Skeletal muscle cell (primary cell): ENCODE measurements at regions not wholly inside any gene's neighbourhood (a gene's known extent, or its start where the extent isn't known, plus 50 kb on each side); places are given as distances from the start of the nearest gene placed in this dataset.
"Not testable (repeated sequence)": the region's sequence is repeated elsewhere in the genome, so short reads cannot be mapped to it uniquely, and the experiment has no call there.

Experiments
- DNase-seq: peaks from one replicate; pipeline ENCODE4 v3.0.0-alpha.2; 2010; ENCODE audit warnings: low read depth
- H3K4me3 ChIP-seq: 2 replicates; pipeline ENCODE4 v1.5.1; 2011; ENCODE audit warnings: low read depth, mild to moderate bottlenecking, control low read depth, low read length, moderate library complexity

DNA sequence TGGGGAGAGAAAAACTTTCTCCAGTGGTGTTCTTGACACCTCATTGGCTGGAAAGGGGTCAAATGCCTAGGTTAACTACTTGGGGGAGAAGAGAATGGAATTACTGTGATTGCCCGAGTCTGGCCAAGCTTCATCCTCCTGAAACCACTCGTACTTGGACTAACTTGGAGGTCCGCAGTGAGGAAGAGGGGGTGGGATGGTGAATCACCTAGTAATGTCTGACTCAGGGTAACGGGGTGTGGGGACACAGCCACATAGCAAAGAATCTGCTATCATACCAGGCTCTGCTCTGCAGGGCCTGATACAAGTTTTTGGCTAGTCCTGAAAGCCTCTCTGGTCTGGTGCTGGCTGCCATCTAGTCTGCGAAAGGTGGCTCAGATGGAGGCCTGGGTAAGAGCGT, 190.9 kb downstream of the RPS24 start:
- peak; percentile 44 for DNase-seq
- H3K4me3 ChIP-seq: no peak overlapping the region

DNA sequence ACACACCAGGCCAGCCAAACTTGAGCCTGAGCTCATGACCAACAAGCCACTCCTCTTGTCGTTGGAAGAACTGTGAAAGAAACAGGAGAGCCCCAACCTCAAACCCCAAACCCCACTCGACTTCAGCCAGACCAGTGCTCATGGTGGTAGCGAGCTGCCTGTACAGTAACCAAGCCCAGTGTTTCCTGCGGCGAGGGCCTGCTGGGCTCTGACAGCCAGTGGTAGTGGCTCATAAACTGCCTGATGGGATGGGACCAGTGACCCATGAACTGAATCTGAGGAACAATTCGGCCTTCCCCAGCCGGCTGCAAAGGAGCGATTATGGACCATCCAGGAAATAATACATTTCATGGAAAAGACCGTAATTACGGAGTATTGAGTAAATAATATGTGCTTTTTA, 191.9 kb downstream of the RPS24 start:
- DNase-seq: no peak
- H3K4me3 ChIP-seq: no peak overlapping the region

DNA sequence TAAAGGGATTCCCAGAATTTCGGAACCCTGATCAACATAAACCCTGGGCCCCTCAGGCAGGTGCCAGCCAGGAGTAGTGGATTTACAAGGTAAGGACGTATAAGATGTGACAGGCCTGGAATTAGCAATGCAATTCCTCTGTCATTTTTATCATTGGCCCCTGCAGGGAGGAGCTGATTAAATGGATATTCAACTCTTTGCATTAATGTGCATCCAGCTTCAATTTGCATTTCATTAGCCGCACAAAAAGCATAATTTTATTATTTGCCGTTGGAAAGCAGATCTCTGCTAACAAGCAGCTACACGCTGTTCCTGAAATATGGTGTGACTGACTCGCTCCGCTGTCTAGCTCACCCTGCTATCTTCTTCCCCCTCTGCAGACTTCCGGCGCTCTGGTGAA, 195.8 kb downstream of the RPS24 start:
- H3K4me3 ChIP-seq: no peak overlapping the region
- DNase-seq: no peak

DNA sequence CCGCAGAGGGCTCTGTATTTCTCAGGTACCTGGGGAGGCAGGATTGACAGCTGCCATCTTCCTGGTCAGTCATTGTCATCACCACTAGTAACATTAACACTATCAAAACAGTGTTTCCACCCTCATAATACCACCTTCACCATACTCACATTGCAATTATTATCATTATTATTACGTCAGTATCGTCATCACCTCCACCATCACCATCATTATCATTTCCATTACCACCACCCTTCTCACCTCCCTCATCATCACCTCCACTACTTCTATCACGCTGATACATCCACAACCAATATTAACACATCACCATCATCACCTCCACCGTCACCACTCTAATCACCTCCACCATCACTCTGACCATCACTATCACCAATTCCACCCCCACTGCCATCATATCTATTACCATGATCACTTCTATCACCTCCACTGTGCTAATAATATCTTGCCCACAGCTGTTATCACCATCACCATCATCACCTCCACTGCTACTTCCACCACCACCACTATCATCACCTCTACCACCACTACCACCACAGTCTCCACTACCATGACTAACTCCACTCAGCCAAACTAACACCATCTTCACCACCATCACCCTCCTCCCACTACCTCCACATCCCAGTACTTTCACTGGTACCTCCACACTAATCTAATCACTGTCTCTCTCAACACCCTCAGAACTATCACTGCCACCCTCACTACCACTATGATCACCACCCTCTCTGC, 196.4 kb downstream of the RPS24 start:
- DNase-seq: no peak
- H3K4me3 ChIP-seq: no peak overlapping the region

DNA sequence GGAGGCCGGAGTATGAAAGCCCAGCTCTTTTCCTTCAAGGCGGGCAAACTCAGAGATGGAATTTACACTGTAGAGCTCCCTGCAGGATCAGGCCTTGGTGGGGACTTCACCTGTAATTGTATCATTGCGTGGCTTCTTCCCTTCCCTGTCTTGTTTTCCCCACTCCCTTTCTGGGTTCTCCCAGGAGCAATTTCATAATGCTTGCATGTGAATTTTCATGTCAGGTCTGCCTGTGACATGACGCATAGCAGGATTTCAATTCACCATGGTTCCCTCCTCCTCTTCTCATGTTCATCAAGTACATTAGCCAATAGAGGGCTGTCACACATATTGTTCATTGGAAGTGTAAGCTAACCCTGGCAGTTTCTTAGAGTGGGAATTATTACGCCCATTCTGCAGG, 197.7 kb downstream of the RPS24 start:
- H3K4me3 ChIP-seq: no peak overlapping the region
- DNase-seq: no peak

DNA sequence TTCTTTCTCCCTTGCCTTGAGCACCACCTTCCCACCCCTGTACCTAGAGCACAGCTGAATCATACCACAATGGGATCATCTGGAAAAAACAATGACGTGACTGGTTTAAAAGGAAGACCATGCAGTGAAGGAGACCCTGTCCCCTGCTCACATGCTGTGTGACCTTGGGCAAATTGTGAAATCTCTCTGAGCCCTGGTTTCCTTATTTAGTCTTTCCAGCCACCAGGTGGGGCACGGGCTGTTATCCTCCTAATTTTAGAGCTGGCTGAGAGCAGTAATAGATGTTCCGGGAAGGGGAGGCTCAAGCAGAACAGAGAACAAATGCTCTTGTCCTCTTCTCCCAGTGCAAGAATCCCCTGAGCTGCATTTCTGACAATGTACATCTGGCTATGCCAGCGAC, 198.3 kb downstream of the RPS24 start:
- DNase-seq: no peak
- H3K4me3 ChIP-seq: no peak overlapping the region

DNA sequence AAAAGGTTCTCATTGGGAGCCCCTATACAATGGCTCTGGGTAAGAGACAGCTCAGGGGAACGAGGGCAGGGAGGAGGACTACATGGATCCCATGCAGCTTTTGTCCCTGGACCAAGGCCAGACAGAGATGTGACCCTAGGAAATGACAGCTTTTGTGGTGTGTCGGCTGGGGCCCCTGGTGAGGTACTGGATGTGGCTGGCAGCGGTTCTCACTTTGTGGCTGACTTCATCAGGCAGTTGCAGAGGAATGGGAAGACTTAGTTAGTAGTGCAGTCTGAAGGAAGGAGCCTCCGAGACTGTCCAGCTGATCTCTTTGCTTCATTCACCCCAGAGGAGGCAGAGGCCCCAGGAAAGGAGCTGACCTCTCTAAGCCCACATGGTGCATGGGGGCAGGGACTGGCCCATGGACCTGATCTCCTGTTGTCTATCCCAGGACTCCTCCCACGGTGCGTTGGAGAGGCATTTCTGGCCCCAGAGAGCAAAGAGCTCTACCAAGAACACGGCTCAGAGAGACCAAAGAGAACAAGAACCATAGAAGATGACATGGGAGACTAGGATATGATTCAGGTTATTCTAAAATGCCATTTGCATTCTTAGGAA, 202.9 kb downstream of the RPS24 start:
- no peak overlapping the region for H3K4me3 ChIP-seq
- DNase-seq: no peak

DNA sequence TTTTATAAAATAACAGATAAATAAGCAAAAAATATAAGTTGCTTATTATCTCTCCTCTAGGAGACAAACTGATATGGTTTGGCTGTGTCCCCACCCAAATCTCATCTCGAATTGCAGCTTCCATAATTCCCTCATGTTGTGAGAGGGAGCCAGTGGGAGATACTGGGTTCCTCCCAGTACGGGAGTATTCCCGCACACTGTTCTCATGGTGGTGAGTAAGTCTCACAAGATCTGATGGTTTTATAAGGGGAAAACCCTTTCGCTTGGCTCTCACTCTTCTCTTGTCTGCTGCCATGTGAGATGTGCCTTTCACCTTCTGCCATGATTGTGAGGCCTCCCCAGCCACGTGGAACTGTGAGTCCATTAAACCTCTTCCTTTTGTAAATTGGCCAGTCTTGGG, 204.3 kb downstream of the RPS24 start:
- not testable (repeated sequence) for DNase-seq

DNA sequence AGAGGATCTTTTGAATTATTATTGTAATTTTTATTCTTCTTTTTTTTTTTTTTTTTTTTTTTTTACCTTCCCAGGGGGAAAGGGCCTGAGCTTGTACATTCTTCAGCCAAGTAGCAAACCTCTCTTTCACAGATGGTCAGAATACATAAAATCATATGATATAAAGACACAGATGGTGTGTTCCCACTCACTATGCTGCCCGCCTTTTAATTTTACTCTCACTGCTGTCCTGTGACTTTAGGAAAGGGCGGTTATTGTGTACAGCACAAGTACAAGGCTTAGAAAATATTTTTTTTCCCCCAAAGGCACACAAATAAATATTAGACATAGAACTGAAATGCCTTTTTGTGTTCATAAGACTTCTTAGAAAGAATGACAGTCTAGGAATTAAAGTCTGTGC, 213.6 kb downstream of the RPS24 start:
- DNase-seq: no peak
- no peak overlapping the region for H3K4me3 ChIP-seq

More for the DNA sequence above, 204.3 kb downstream of the RPS24 start:
- not testable (repeated sequence) for H3K4me3 ChIP-seq

DNA sequence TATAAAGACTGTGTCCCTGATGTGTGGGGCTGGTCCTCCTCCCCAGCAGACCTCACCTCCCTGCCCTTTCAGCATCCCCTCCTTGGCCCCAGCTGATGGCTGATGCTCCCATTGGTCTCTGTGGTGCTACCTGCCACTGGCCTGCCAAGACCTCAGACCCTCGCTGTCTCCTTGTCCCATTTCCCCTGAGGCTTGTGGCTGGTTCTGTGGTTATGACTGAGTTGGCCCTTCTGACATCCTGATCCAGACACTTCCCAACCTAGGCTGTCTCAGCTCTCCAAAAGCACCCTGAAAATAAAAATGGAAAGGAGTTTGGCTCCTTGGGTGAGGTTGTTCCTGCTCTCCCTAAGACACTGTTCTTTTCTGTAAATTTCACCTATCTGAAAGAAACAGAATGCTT, 214.2 kb downstream of the RPS24 start:
- DNase-seq: no peak
- H3K4me3 ChIP-seq: no peak overlapping the region

DNA sequence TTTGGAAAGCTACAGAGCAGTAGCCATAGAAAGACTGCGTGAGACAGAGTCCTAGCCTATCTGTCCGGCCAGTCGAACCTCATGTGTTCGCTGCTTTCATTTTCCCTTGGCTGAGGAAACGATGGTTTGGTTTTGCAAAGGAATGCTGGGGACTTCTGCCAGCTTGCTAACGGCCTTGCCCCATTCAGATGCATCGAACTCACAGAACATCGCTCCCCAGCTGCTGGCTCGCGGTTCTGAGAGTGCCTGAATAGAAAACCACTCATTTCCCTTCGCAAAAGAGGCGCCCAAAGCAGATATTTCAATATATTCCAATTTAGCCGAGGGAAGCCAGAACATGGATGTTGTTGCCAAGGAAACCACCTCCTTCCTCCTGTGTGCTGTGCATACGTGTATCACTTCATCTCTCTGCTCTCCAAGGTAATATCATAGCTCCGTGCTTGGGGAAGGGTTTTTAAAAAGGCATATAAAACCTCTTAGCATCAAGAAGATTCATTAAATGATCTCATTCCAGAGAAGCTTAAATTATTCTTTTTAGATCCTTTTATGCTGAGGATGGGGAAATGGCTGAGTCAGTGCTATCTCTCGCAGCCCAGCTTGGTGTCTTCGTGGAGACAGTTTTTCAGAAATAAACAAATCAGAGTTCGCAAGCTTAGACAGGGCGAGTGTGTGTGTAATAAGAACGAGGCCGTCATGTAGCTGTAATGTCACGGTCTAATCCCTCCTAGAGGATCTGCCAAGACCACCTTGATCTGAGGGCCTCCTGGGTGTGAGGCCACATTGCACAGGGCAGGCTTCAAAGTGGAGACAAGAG, 215.2 kb downstream of the RPS24 start:
- H3K4me3 ChIP-seq: no peak overlapping the region
- DNase-seq: peak; percentile 30

DNA sequence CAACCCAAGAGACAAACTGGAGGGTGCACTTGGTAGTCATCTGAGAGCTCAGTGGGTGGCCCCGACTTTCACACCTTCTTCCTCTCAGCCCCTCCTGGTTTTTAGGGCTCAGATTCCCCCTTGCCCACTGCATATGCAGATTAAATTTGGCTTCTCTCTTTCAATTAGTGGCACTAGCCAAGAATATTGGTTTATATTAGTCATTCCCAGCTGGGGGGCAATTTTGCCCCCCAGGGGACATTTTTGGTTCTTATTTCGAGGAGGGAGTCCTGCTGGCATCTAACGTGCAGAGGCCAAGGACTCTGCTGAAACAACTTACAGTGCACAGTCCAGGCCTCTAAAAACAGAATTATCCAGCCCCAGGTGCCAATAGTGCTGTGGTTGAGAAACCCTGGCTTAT, 216.0 kb downstream of the RPS24 start:
- no peak for DNase-seq
- H3K4me3 ChIP-seq: no peak overlapping the region

DNA sequence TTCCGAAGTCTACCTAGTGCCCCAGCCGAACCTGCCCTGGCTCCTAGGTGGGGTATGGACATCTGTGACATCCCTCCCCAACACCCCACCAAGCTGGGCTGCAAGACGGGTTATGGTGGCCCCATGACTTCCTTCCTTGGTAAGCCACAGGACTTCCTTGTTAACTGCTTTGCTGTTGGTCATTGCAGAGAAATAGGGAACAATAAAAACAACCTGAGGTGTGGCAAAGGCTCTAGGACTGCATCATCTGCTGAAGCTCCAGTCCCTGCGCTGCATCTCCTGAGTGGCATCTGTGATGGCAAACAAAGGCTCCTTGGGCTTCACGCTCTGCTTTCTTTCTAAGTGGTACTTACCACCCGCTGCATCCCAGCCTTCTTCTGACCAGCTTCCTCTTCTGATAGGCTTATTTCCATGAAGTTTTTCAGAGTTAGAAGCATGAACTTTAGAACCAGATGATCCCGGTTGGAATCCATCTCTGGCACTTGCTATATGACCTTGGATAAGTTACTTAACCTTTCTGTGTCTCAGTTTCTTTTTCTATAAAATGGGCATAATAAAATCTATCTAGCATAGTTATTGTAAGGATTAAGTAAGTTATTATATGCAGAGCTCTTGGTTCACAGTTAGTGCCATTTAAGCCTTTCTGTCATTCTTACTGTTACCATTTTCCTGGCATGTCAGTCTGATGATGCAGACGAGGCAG, 216.8 kb downstream of the RPS24 start:
- H3K4me3 ChIP-seq: no peak overlapping the region
- DNase-seq: no peak

DNA sequence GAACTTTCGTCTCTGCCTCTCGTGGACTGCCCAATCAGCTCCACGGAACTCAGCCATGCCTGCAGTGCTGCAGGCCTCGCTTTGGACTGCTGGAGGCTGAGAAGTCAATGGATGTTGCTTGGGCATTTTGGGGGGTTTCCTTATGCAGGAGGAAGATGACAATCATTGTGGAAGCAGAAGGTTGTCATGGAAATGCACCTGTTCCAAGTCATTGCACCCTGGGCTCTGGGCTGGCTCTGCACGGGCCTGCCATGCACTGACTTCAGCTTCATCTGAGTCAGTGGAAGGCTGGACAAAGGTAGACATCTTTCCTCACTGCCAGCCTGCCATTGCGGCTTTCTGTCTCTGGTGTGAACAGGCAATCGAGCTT, 217.3 kb downstream of the RPS24 start:
- no peak overlapping the region for H3K4me3 ChIP-seq
- DNase-seq: no peak

DNA sequence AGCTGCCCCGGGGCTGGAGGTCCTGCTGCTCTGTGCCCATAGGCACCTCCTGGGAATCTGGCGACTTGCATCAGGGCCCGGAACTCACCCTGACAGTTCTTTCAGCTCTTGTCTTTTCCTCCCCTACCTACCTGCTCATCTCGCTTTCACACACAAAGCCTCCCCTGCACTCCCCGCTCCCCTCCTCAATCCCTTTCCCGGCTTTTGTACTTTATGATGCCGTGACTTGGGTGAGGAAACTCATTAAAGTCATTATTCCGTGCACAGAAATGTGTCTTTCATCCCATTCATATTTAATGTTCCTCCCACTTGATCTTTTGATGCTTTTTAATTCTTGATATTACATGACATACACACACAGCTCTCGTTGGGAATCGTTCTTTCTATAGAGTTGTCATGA, 218.6 kb downstream of the RPS24 start:
- H3K4me3 ChIP-seq: no peak overlapping the region
- DNase-seq: no peak

DNA sequence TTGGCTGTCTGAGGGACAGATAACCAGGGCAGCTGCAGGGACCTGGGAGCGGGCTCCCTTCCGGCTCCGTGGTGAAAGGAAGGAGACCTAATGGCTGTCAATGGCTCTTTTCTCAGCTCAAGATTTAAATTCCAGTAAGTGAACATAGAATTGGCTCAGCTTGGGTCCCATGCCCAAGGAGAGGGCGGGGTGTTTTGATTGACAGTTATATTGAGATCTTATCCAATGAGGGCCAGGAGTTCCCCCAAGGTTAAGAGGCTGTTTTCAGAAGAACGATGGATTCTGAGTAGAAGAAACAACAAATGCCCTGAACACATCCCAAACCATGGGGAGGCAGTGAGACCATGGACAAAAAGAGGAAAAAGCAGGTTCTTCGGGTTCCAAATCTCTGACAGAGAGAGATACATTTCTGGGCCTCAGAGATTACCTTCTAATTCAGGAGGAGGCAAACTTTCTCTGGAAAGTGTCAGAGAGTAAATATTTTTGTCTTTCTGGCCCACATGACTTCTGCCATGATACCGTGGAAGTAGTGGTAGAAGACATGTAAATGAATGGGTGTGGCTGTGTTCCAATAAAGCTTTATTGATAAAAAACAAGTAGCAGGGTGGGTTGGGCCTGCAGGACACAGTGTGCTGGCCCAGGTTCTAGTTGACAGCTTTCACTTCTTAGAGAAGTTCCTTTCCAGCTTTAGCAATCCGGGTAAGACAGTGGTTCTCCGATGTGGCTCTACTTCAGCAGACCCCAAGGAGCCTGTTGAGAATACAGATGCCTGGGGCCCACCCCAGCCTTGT, 219.6 kb downstream of the RPS24 start:
- DNase-seq: no peak
- H3K4me3 ChIP-seq: no peak overlapping the region

DNA sequence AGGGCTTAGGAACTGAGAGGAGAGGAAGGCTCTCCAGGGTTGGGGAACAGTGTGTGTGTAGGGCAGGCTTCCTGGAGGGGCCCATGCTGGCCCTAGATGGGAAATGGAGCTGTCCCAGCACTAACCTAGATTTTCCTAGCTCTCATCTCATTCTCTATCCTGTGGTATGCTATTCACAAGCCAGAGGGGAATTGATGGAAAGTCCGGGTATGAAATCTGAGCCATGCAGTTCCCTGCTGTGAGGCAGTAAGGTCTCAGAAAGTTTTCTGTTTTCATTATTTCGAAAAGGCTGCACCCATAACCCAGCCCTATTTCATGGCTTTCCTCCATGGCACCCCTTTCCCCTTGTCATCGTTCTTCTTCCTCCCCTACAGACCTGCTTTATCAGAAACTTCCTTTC, 220.3 kb downstream of the RPS24 start:
- no peak for DNase-seq
- no peak overlapping the region for H3K4me3 ChIP-seq

DNA sequence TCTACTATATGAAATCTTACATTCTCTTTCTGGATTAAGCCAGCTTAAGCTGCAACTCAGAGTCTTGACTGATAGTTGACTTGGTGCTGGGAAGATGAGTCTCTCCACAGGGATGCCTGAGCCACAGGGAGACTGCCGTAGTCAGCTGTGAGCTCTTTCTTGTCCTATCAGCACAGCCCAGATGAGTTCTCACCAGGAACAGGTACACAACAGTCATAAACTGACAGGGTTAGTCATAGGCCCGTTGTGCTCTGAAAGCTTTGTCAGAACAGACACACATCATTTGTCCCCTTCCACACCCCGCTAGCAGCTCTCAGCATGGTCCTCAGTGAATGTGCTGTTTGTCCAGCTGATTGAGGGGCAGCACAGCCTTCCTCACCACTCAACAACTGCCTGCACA, 221.6 kb downstream of the RPS24 start:
- no peak for DNase-seq
- H3K4me3 ChIP-seq: no peak overlapping the region

DNA sequence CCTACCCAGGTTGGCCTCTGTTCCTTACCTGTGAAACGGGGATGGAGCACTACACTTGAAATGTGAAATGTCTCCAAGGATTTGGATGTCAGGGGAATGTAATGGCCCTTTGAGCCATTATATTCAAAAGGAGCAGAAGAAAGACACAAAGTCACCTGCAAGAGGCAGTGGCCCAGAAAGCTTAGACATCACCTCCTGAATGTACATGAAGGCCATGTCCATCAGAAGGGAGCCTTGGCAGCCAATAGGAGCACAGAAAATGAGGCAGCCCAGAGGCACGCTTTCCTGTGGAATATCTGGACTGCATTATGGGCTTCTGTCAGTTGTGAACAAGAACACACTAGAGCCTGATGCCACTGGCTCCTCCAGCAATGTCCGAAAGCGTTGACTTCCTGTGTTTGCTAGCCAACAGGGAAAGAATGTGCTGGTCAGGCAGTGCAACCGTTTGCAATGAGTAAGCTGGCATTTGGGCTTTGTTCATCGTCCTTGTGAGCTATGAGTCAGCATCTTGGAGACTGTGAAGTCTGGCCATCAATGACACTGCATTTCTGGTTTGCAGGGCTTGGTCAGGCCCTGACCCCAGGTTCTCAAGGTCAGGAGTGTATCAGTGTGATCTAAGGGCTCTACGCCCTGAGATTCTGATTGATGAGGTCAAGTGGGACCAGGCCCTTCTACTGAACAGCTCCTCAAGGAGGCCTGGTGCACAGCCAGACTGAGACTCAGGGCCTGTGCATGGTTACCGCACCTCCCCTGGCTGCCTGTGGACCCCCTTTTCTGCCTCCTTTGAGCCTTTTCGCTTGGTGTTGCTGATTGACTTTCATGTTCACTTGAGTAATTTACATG, 222.4 kb downstream of the RPS24 start:
- H3K4me3 ChIP-seq: no peak overlapping the region
- peak; percentile 92 for DNase-seq
